ENCODE measurements at regions not wholly inside any gene's neighbourhood (a gene's known extent, or its start where the extent isn't known, plus 50 kb on each side); places are given as distances from the start of the nearest gene placed in this dataset.
"Not testable (repeated sequence)": the region's sequence is repeated elsewhere in the genome, so short reads cannot be mapped to it uniquely, and the experiment has no call there.

DNA sequence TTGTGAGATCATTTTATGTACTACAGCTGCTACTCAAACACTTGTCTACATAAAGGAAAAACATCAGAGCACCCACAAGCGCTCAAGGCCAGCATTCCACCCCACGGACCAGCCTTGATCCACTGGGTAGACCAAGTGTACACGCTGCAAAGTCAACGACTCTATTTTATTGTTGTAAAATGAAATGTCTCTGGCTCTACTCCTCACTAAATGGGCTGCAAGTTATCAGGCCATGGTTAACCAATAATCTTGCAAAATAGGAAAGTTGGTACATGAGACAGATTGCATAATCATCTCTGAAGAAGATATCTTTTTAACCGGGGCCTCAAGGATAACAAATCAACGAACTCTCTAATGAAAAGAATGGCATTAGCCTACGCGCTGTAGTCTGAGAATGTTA is 69.9 kb upstream of the FOXN3 start:
- no peak for DNase-seq

DNA sequence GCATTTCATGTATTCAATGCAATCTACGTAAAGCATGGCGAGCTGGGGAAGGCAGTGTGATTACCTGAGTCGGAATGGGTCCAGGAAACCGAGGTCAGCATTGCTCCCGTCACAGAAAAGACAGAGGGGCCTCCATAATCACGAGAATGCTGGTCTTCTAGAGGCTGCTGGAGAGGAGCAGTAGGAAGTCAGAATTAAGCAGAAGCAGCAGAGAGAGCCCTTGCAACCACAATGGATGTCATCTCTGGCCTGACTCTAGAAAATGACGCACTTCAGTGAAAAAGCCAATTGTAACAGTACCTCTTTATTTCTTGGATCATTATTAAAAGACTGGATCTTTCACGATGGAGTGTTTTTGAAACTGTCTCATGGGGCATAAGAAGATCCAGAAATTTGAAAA is 69.5 kb upstream of the FOXN3 start:
- no peak for DNase-seq

DNA sequence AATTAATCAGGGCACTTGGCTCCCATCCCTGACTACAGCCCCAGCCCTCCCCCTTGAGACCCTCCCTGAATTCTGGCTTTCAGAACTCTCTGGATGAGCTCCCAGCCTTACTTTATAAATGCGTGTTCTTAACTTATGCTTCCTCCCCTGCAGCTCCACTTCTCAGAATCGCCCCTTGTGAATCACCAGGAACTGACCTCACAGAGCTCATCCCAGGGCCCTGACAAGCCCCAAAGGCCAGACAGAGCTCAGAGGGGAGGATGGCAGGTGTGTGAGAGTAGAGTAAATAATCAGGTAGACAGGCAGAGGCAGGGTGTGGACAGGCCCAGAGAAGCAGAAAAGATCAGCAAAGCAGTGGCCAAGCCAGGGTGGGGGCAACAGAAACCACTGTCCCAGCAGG is 68.2 kb upstream of the FOXN3 start:
- no peak for DNase-seq

DNA sequence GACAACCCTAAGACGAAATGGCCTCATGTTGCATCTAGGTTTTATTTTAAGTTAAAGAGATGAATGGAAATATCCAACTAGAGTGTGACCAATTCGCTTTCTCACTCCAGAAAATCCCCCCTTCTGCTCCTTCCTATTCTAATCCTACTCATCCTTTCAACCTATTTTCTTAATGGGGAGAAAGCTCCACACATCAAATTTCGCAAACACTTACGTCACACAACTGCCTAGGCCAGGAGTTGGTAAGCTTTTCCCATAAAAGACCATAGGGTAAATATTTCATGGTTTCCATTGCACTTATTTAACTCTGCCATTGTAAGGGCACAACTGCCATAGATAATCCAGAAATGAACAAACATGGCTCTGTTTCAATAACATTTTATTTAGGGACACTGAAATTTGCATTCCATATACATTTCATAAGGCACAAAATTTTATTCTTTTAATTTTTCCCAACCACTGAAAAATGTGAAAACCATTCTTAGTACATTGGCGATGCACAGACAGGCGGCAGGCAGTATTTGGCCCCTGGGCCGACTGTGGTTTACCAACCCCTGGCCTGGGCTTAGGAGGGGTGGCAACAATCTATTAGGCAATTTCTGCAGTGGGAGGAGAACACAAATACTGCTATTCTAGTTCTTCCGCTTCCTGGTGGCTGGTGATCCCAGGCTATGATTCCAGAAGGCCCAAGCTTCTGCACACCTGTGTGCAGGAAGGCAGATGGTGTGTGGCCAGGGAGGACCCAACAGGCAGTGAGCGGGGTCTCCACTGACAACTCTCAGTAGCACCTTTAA is 67.2 kb upstream of the FOXN3 start:
- DNase-seq = no peak

DNA sequence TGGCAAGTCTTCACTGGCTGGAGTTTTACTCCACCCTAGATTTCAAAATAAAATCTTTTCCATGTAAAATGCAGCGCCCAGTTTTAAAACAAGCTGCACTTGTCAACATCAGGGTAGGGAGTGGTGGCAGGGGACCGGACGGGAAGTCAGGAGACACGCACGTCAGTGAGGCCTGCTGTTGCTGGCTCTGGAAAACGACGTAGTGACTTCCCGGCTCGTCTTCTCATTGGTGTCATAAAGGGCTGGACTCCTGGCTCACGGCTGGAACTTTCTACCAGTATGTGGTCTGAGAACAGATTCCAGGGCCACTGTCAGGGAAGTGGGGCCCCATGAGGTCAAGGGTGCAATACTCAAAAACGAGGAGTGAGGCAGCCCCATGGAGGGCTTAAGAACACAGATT is 64.2 kb upstream of the FOXN3 start:
- no peak for DNase-seq

DNA sequence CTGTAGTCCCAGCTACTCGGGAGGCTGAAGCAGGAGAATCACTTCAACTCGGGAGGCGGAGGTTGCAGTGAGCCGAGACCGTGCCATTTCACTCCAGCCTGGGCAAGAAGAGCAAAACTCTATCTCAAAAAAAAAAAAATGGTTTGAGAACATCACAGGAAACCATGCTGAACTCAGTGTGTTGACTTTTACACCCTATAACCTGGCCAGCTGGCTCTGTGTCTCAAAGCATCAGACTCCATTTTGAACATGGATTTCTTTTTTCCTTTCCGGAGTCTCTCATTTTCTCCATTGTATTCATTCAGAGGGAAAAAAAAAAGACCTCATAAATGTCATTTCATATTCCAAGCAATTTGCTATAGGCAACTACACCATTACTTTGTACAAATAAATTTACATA is 63.2 kb upstream of the FOXN3 start:
- no peak for DNase-seq

DNA sequence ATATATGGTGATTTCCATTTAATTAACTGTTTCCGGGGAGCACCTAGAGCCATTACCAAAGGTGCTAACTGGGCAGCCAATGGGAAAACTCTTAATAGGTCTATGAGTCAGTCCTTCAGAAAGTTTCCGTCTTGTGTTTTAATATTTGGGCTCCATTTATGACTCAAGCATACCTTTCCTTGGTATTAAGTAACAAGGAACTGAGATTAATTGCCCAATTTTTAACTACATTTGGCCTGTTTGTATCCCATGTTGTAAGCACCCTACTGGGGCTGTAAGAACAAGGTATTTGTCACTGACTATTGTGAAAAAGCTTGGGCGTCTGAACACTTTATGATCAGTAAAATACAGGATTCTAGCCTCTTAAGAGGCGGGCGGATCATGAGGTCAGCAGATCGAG is 62.8 kb upstream of the FOXN3 start:
- DNase-seq = no peak

DNA sequence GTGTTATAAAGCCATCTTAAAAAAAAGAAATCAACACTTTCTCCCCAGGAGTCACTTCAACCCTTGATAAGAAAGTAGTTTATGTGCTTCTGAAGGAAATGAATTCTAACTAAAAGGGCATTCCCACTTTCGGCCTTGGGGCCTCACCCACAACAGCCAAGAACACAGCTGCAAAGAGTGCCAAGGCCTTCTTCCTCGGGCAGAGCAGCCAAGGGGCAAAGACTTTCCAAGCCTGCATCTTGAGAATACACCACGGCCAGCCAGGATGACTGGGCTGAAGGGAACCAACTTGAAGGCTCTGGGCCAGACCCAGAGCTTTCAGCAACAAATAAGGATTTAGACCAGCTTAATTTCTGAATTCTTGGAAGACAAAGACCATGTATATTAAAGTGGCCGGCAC is 60.4 kb upstream of the FOXN3 start:
- no peak for DNase-seq

DNA sequence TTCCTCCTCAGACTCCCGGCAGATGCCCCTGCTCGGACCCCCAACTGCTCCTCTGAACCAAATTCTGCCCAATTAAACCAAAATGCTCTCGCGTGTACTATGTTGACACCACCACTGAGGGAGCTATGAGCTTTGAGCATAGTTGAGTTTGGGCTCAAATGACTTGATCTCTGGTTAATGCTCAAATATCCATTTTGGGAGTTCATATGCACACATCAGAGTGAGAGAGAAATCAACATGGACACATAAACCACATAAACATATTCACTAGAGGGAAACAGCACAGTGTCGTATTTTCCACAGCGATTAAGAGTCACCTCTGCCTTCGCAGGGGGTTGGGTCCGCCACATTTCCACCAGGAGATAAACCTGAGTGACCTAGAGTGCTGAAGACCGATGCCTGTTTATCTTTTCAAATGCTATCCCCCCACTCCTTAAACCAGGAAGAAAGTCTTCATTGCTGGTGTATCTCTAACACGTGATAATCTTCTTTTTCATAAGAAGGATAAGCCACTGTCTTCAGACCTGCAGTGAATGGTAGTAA is 59.4 kb upstream of the FOXN3 start:
- DNase-seq = no peak

DNA sequence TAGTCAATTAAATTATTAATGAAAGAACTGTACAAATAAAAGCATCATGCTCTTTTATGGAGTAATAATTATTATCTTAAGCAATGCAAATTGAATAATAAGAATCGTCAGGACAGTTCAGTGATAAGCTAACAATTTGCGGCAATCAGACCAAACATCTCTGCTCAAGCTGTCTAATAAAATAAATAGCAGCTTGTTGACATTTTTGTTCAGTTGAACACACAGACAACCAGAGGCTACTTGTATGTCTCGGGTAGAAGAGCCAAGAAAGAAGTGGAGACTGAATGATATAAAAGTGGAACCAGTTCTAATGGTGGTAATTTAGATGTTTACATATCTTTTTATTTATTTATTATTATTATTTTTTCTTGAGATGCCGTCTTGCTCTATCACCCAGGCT is 57.4 kb upstream of the FOXN3 start:
- no peak for DNase-seq

DNA sequence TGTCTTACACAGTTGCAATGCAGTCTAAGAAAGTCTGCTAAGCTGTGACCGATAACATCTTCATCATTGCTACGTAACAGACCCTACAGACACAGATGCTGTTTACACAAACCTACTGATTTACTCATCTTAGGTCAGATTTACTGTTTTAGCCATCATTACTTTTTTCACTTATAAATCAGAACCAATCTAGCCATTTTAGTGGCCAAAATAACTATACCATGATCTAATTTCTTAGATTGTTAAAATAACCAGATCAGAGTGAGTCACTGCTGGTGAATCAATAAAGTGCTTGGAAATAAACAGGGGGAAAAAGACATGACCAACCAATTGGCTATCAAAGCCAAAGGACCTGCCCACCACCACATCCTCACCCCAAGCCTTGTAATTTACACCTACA is 57.0 kb upstream of the FOXN3 start:
- DNase-seq = peak; percentile 41

DNA sequence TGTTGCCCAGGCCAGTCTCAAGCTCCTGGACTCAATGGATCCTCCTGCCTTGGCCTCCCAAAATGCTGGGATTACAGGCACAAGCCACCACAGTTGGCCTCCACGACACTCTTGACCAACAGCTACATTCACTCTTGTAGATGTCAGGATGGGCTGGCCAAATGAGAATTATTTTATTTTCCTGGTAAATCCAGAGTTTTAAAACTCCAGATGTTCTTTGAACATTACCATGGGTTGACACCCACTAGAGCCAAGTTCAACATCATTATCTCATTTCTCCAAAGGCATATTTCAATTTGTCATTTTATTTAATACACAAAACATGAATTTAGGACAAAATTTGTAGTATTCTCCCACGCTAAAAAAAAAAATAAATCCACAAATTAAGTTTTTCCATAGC is 56.5 kb upstream of the FOXN3 start:
- DNase-seq = no peak

DNA sequence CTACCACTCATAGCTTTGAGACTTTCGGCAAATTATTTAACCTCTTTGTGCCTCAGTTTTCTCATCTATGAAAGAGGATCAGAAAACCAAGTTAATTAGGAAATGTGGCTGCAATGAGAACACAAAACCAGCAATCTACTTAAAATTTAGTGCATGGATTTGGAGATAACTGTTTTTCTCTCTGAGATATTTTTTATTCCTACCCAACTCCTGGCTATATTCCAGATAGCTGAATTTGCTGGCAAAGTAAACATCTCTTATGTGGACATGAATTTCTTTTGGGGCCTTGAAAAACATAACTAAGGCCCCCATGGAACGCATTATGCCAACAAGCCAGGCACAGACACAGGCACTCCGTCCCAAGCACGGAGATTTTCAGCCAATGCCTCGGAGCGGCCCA is 53.4 kb upstream of the FOXN3 start:
- DNase-seq = no peak

DNA sequence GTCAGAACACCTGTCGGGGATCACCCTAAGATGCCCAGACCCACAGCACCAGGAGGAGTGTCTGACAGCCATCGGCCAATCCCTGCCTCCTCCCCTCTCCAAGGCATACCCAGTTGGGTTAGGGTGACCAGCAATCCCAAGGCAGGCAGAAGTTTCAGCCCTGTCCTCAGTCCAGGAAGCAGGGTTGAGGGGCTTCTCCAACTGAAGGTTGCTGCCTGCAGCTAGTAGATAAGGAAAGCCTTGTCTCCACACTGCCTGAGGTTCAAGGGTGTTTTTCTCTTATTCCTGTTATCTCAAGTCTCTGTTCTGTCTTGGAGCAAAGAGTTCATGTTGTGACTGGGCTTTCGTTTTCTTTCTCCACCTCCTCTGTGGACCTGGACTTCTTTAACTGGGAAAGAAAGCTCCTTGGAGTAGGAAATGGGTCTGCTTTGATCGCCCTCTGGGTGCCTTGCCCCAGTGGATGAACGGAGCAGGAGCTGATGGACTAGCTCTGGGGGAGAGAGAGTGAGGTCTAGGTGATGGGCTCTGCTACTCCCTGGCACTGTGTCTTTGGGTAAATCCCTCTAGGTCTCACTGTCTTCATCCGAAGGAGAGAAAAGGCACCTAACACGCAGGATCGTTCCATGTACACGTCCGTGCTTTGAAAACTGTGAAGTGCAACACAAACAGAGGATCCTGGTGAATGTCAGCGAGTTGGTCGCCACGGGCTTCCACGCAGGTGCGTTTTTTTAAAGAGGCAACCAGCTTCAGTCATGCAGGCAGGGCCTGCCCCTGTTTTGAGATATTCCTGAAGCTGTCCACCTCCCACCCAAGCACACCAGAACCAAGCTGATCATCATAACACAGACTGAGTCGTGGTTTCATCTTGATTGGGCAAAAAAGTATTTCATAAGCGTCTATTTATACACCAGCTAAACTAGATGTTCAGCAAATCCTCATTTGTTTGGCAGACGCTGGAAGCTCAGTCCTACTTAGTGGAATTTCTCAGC is 52.5 kb upstream of the FOXN3 start:
- DNase-seq = no peak

DNA sequence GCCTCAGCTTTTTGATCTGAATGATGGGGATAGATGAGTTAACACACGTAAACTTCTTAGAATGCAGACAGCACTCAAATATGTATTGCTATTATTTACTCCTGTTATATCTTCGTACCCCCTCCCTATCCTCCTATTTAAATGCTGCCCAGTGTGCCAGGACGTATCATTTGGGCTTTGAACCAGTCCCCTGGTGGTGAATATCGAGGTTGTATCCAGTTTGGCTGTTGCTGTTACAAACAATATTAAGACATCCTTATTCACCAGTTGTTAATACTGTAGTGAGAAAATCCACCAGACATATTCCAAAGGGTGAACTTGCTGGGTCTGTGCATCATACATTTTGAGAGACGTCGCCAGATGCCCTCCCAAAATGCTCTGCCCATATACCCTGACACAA is 51.5 kb upstream of the FOXN3 start:
- DNase-seq = no peak

DNA sequence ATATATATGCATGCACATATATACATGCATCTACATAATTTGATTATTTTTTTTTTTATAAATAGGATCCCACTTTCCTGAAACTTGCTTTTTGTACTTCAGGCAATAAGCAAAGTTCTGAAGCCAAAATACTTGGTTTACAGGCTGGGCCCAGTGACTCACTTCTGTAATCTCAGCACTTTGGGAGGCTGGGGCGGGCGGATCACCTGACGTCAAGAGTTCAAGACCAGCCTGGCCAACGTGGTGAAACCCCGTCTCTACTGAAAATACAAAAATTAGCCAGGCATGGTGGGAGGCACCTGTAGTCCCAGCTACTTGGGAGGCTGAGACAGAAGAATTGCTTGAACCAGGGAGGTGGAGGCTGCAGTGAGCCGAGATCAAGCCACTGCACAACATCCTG is 51.0 kb upstream of the FOXN3 start:
- not testable (repeated sequence) for DNase-seq

DNA sequence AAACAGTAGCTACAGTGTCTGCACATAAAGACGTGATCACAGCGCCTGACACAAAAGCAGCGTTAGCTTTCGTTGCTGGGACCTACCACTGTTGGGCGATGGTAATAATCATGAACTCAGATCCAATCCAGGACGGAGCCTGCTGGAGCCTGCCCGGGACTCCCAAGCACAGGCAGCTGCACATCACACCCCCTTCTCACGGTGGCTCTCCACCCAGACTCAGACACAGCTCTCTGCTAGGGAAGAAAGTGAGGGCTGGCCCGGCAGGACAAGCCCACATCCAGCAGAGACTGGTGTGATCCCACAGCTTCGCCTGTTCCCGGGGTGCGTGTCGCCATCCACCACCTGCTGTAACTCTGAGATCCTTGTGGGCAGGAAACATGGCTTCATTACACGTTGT is 49.9 kb upstream of the FOXN3 start:
- DNase-seq = no peak
